HG02678 (cell line): ENCODE measurements at regions not wholly inside any gene's neighbourhood (a gene's known extent, or its start where the extent isn't known, plus 50 kb on each side); places are given as distances from the start of the nearest gene placed in this dataset.

ENCODE experiments used
- ATAC-seq: cut with Tn5 transposase; IDR thresholded peaks from one replicate; pipeline ENCODE4 v1.9.1; 2021; ENCODE audit warnings: mild to moderate bottlenecking, moderate library complexity; ENCODE audit not compliant: unreplicated experiment

DNA sequence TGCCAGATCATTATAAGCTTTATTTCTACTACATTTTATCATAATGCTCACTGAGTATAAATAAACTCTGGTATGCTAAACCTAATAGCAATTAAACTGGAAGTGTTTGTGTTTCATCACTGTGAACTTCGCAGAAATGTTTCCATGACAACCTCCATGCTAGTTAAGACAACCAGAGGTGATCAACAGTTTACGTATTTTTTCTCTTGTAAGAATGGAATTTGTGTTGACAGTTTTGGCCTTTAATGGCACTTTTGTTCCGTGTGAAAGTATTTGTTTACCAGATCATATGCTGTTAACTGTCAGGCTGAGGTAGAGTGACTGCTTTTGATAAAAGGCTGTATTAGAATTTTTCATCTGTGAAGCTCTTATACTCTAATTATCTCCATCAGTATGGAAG is 212.1 kb upstream of the PPP1R3A start:
- no peak for ATAC-seq

DNA sequence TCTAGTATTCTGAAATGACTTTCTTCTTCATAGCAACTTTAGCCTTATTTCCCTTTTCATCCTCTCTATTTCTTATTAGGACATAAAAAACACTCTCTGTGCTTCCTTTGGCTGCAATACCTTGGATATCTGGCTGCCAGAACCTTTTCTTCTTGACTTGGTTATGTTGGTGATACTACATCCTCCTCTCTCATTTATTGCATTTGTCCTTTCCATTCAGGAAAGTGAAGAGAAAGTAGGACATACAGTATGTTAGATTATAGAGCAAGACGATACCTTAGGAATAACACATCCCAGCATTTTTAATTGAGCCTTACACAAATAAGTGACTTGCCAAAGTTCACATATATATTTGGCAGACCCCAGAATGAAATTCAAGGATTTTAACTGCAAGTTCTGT is 210.1 kb upstream of the PPP1R3A start:
- ATAC-seq: no peak

- no peak for ATAC-seq
Measured at GRCh38 chr7:114126095-114126494, 207.3 kb upstream of the PPP1R3A start.

DNA sequence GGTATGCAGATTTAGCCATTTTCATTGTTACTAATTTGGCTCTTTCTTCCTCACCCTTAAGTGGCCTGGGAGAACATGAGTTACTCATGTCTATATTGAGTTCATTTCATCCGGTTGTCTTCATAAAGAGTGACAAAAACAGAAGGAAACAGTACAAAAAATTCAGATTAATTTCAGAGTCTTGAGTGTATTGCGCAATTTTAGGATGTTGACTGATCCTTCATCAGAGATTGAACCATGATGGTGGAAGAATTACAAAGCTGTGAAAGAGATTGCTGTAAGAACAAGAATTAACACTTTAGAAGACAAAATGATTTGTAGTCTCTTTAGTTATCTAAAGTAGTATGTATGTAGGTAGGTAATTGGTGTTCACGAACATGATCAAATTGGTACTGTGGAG is 194.0 kb upstream of the PPP1R3A start:
- ATAC-seq: no peak

DNA sequence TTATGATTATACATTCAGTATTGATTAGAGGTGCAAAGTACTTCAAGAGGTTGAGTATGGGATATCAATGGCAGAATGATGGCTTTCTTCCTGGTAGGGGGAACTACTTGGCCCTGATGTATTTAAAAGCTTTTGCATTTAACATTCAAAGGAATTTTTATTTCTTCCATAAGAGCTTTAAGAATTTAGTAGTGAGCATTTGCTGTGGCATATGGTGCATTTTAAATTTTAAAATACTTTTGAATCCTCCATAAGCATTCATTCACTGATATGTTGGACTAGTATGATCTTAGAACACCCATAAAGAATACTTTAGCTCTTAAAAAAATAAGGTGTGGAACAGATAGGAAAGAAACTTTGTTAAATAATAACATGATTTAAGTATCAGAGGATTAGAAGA is 191.9 kb upstream of the PPP1R3A start:
- ATAC-seq: no peak

DNA sequence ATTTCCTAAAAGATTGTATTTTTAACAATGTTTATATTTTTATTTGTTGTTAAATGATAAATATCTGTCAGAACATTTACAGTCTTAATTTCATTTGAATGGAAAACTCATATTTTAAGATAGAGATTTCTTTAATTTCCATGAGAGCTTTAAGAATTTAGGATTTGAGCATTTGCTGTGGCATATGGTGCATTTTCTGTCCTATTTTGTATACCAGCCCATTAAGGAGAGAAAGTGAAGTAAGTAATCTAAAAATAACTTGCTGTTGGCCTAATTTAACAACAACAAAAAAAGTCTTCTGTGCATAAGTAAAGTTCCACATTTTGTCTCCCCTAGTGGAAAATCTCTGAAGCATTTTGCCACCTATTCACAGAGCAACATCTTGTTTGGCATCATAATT is 190.9 kb upstream of the PPP1R3A start:
- no peak for ATAC-seq

- ATAC-seq: no peak
Measured at GRCh38 chr7:114109304-114109703, 190.5 kb upstream of the PPP1R3A start.

DNA sequence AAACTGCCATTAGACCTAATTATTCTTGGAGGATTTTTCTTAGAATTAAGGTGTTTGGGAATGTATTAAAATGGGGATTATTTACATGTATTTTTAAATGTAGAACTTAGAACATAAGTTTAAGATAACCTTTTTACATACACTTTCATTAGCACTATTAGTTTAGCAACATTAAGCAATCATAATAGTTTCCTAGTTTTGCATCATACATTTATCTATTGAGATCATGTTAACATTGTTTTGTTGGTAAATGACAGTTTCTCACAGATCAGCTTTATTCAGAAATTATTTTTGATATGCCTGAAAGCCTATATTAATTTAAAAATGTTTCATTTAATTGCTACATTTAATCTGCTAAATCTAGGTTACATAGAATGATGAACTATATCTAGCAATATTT is 189.7 kb upstream of the PPP1R3A start:
- ATAC-seq: no peak

- ATAC-seq: no peak
Measured at GRCh38 chr7:114107522-114107921, 188.7 kb upstream of the PPP1R3A start.

- ATAC-seq: no peak
Measured at GRCh38 chr7:114104035-114104434, 185.2 kb upstream of the PPP1R3A start.

DNA sequence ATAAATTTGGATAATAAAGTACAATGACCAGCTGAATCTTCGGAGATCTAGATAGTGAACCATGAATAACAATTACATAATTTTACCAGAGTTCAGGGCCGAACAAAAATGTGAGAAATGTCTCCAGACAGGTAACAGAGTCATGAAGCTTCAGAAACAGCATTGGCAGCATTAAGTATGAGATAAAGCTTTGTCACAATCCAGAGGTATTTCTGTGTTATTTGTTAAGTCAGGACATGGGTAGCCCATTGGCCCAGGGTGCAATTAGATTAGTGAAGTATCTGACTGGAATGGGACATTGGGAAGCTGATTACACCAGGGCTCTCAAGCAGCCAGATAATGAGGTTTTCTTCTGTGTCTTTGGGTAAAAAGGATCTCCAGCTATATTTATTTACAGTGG is 184.2 kb upstream of the PPP1R3A start:
- ATAC-seq: no peak

DNA sequence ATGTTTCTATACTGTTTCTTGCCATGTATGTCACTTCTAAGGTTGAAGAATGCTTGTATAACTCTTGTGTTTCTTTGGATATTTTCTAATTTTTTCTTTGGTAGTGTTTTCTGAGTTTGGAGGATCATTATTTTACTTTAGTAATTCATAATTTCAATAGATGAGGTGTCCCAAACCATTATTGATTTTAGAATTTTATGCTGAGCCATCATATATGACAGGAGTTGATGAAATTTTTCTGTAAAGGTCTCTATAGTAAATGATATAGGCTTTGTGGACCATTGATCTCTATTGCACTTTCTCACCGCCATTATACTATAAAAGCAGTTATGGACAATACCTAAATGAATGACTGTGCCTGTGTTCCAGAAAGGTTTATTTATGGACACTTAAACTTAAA is 183.3 kb upstream of the PPP1R3A start:
- ATAC-seq: no peak

DNA sequence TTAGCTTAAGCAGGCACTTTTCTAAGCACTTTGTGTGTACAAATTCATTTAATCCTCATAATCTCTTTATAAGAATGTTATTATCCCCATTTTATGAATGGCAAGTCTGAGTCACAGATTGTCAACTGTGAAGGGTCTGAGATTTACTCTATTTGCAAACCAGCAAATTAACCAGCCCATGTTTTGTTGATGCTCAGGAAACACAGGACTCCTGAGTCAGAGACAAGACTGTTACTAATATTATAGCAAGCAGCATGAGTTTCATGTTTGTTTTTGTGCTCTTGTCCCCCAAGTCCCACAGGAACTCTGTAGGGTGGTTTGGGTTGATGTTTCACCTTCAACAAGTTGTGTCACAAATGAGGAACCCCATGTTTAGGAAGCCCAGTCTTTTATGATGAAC is 182.0 kb upstream of the PPP1R3A start:
- no peak for ATAC-seq

- no peak for ATAC-seq
Measured at GRCh38 chr7:114099337-114099736, 180.5 kb upstream of the PPP1R3A start.

- ATAC-seq: no peak
Measured at GRCh38 chr7:114095885-114096284, 177.1 kb upstream of the PPP1R3A start.

DNA sequence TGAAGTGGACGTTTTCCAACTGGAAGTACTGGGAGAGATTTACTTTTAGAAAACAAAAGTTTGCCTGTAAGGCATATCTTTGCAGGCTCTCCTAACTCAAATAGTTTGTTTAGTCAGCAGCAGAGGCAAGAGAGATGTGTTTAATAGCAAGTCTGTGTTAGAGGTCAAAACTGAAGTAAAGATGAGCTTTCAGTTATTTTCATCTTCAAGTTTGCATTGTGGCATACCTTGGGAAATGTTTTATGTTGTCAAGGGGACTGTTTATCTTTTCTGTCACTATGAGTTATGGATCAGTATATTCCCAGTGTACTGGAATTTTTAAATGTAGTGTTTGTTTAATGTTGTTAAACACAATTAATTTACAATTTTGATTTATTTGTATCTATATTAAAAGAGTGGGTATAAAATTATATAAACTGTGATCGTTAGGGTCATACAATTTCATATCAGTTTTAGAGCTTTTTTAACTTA is 169.7 kb upstream of the PPP1R3A start:
- ATAC-seq: no peak

DNA sequence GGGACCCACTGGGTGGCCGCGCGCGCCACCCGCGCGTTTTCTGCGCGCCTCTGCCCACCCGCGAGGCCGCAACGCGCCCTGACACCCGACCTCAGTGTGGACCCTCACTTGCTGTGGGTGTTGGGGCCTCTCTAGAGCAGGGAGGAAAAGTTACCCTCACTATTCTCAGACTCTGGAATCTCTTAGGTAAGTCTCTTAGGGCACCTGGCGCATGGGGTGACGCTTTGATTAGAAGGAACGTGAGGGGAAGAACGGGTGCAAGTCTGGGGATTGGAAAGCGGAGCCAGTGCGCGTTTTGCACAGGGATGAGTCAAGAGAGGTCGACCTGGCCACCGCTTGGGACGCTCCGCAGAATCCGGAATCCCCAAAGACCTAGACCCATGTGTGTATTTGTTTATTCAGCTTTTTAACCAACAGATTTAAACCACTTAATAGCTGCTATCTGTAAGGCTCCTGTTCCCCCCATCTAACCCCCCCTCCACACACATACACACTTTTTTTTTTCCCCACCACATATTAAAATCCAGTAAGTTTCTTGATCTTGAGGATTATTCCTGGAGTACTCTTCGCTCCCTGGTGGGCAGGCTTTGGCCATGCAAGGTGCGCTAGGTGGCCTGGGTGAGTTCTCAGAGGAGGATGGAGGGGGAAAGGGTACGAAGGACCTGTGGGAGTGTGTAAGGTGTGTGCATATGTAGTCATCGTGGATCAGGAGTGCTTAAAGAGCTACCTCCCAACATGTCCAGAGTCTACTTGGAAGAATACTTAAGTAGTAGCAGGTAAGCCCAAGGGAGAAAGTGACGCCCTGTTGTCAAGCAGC is 169.1 kb upstream of the PPP1R3A start:
- no peak for ATAC-seq

DNA sequence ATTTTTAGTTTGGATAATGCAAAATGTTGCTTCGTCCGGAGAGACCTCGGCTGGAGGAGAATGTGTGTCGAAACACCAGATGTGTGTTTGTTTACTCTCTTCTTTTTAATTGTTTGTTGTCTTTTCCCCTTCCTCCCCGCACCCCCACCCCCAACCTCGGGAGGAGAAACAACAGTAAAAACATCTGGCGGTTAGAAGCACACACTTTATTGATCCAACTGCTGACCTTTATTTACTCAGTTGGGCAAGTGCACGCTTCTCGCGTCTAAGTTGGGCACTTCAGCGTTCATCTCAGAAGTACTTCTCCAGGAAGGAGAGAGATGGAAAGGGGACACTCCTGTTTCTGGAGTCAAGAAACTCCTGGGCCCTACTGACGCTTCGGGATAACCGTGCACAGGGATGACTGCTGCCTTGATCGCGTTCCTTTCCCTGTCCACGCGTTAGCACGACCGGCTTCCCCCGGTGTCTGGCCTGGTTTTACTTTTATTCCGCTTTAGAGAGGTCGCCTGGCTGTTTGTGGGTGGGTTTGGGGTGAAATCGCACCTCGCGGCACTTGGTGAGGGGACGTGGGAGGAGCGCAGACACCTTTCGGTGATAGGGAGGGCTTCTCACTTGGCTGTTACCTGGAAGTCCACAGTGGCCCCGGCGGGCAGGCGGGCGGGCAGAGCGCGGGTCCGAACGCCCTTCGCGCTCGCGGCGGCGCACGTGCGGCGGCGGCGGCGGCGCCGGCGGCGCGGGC is 168.3 kb upstream of the PPP1R3A start:
- ATAC-seq: no peak

DNA sequence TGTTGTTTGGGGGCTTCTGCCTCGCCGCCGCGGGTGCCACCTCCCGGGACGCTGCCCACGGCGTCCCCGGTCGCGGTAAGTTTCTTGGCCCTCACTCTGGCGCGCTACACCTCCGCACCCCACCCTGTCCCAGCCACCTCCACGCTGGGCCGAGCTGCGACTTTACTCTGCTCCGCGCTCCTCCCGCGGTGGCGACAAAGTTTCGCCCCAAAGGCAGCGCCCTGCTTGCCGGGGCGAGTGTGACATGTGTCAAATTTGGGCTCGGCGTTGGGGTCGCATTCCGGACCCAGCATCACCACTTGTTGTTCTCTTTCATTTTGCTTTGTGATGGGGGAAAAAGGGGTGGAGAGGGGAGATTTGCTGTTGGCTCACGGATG is 167.7 kb upstream of the PPP1R3A start:
- ATAC-seq: peak; percentile 29

DNA sequence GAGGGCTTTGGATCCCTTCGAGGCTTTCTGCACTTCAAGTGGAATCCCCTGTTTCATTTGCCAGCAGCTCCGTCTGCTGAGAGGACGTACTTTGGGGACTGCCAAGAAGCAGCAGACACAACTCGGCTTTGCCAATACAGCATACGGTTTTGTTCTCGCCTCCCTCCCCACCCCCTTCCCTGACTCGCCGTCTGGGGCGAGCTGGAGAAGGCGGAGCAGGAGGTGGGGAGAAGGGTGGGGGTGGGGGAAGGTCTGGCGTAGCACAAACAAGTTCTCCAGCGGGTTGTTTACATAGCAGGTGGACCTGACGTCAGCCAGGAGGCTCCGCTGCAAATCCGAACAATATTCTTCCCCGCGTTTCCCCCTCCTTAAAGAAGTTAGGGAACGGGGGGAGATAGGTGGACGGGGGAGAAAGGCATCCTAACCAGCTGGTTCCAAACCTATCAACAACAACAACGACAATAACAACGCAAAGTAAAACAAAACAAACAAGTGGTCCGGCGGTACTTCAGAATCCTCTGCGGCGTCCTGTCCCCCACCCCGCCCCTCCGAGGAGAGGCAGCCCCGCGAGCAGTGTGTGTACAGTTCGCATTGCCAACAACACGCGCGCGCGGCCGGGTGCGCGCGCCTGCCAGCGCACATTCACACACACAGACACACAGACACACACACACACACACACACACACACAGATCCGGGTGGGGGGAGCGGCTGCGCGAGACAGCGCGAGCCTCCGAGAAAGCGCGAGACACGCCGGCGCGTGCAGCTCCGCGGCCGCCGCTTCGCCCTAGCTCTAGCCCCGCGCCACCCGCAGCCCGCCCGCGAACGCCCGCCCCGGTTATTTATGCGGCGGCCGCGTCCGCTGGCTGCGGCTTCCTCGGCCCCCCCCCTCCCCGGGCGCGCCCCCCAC is 167.0 kb upstream of the PPP1R3A start:
- ATAC-seq: peak; percentile 36

- ATAC-seq: peak; percentile 26
Measured at GRCh38 chr7:114085313-114085591, 166.4 kb upstream of the PPP1R3A start.
